KMS-11 (cell line): ENCODE measurements at regions not wholly inside any gene's neighbourhood (a gene's known extent, or its start where the extent isn't known, plus 50 kb on each side); places are given as distances from the start of the nearest gene placed in this dataset.
"Not testable (repeated sequence)": the region's sequence is repeated elsewhere in the genome, so short reads cannot be mapped to it uniquely, and the experiment has no call there.

ENCODE experiments used
- H2AFZ ChIP-seq: fragments of 200-600 bp; sonication (generic); 2 replicates; pipeline ENCODE4 v1.6.1; 2016; ENCODE audit warnings: antibody characterized with exemption, mixed run types, low read depth
- H3K27ac ChIP-seq: fragments of 200-600 bp; sonication (generic); 2 replicates; pipeline ENCODE4 v1.6.1; 2016; ENCODE audit warnings: mild to moderate bottlenecking, mixed run types
- H3K27me3 ChIP-seq: fragments of 200-600 bp; sonication (generic); 2 replicates; pipeline ENCODE4 v1.6.1; 2017; ENCODE audit warnings: mild to moderate bottlenecking, low read depth, mixed run types, moderate library complexity; ENCODE audit not compliant: insufficient read depth
- H3K36me3 ChIP-seq: fragments of 200-600 bp; sonication (generic); 2 replicates; pipeline ENCODE4 v1.6.1; 2017; ENCODE audit warnings: mild to moderate bottlenecking, mixed run types; ENCODE audit not compliant: insufficient read depth
- H3K4me1 ChIP-seq: fragments of 200-600 bp; sonication (generic); 2 replicates; pipeline ENCODE4 v1.6.1; 2016; ENCODE audit warnings: mild to moderate bottlenecking, low read depth, mixed run types; ENCODE audit not compliant: poor library complexity, severe bottlenecking
- H3K4me2 ChIP-seq: fragments of 200-600 bp; sonication (generic); 2 replicates; pipeline ENCODE4 v1.7.0; 2016; ENCODE audit warnings: mild to moderate bottlenecking, mixed run types
- H3K4me3 ChIP-seq: fragments of 200-600 bp; sonication (generic); IDR thresholded peaks from 2 replicates; pipeline ENCODE4 v1.6.1; 2017; ENCODE audit warnings: low read depth, low read length, mixed read lengths; ENCODE audit not compliant: insufficient read depth
- H3K79me2 ChIP-seq: fragments of 200-600 bp; sonication (generic); 2 replicates; pipeline ENCODE4 v1.6.1; 2016; ENCODE audit warnings: low read depth, mixed run types; ENCODE audit not compliant: insufficient read depth
- H3K9ac ChIP-seq: fragments of 200-600 bp; sonication (generic); 2 replicates; pipeline ENCODE4 v1.6.1; 2016; ENCODE audit warnings: mild to moderate bottlenecking, mixed run types
- H4K20me1 ChIP-seq: fragments of 200-600 bp; sonication (generic); 2 replicates; pipeline ENCODE4 v1.6.1; 2016; ENCODE audit warnings: mild to moderate bottlenecking, mixed run types; ENCODE audit not compliant: insufficient read depth
- TF ChIP-seq, protein P1 (sequence below): fragments of 200-600 bp; sonication (generic); conservative IDR thresholded peaks from 2 replicates; pipeline ENCODE4 v1.6.1; 2017; ENCODE audit warnings: low read depth, mild to moderate bottlenecking, antibody characterized with exemption, low read length, moderate library complexity, mixed read lengths

DNA sequence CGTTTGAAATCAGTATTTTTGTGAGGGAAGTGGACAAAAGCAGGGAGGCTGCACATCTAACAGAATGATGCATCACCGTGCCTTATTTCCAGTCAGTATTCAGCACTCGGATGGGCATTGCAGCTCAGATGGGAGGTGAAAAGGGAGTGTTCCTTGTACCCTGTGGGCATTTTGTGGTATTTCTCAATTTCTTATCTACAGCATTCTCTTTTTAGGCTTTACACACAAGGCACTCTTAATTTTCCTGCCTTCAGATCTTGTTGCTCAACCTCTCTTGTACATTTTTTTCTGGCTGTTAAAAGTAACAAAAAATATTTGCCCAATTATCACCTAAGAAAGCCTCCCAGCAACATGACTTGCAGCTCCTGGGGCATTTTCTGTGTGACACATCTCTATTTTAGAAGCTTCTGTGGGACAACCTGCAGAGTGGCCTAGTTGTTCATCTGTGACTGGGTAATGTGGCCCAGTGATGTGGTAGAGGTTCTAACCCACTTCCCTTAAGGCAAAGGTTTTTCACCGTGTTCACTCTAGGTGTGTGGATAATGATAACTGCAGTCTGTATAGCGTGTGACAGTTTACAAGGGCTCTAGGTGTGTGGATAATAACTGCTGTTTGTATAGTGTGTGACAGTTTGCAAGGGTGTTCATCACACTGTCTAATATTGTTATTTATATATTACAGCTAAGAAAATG is 257.2 kb downstream of the PTGER3 start:
- Histone ChIP-seq H4K20me1 (no peaks in the 10 kb centered on the region), H3K36me3 (no peaks in the 10 kb centered on the region), H3K27me3 (no peaks in the 10 kb centered on the region), H3K79me2 (no peaks in the 10 kb centered on the region), H3K4me3 (no peak overlapping the region), H3K27ac (no peak overlapping the region), H3K4me2 (no peak overlapping the region), H3K9ac (no peak overlapping the region), H3K4me1 (no peaks in the 10 kb centered on the region), H2AFZ (no peak overlapping the region)
- TF ChIP-seq, protein P1, sequence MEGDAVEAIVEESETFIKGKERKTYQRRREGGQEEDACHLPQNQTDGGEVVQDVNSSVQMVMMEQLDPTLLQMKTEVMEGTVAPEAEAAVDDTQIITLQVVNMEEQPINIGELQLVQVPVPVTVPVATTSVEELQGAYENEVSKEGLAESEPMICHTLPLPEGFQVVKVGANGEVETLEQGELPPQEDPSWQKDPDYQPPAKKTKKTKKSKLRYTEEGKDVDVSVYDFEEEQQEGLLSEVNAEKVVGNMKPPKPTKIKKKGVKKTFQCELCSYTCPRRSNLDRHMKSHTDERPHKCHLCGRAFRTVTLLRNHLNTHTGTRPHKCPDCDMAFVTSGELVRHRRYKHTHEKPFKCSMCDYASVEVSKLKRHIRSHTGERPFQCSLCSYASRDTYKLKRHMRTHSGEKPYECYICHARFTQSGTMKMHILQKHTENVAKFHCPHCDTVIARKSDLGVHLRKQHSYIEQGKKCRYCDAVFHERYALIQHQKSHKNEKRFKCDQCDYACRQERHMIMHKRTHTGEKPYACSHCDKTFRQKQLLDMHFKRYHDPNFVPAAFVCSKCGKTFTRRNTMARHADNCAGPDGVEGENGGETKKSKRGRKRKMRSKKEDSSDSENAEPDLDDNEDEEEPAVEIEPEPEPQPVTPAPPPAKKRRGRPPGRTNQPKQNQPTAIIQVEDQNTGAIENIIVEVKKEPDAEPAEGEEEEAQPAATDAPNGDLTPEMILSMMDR = no peak

DNA sequence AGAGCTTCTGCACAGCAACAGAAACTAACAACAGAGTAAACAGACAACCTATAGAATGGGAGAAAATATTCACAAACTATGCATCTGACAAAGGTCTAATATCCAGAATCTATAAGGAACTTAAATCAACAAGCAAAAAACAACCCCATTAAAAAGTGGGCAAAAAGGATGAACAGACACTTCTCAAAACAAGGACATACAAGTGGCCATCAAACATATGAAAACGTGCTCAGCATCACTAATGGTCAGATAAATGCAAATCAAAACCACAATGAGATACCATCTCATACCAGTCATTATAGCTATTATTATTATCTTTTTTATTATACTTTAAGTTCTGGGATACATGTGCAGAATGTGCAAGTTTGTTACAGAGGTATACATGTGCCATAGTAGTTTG is 252.6 kb downstream of the PTGER3 start:
- H3K4me3 ChIP-seq, H3K79me2 ChIP-seq, H3K27me3 ChIP-seq, H4K20me1 ChIP-seq, H3K9ac ChIP-seq, H3K4me2 ChIP-seq, H3K27ac ChIP-seq, H3K4me1 ChIP-seq, H2AFZ ChIP-seq, H3K36me3 ChIP-seq: not testable (repeated sequence)

DNA sequence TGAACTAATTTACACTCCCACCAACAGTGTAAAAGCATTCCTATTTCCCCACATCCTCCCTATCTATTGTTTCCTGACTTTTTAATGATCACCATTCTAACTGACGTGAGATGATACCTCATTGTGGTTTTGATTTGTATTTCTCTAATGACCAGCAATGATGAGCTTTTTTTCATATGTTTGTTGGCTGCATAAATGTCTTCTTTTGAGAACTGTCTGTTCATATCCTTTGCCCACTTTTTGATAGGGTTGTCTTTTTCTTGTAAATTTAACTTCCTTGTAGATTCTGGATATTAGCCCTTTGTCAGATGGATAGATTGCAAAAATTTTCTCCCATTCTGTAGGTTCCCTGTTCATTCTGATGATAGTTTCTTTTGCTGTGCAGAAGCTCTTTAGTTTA is 251.3 kb downstream of the PTGER3 start:
- H3K79me2 ChIP-seq, H3K4me3 ChIP-seq: not testable (repeated sequence)

DNA sequence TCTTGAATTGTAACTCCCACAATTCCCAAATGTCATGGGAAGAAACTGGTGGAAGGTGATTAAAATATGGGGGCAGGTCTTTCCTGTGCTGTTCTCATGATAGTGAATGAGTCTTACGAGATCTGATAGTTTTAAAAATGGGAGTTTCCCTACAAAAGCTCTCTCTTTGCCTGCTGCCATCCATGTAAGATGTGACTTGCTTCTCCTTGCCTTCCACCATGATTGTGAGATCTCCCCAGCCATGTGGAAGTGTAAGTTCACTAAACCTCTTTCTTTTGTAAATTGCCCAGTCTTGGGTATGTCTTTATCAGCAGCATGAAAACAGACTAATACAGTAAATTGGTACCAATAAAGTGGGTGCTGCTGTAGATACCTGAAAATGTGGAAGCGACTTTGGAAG is 245.0 kb downstream of the PTGER3 start:
- not testable (repeated sequence) for H2AFZ ChIP-seq, H3K9ac ChIP-seq, H3K4me1 ChIP-seq, H4K20me1 ChIP-seq, H3K27me3 ChIP-seq, H3K4me3 ChIP-seq, H3K79me2 ChIP-seq, H3K36me3 ChIP-seq, H3K4me2 ChIP-seq, H3K27ac ChIP-seq

More for the DNA sequence above, 251.3 kb downstream of the PTGER3 start:
- H3K4me1 ChIP-seq, H3K27ac ChIP-seq, H3K36me3 ChIP-seq, H2AFZ ChIP-seq, H3K4me2 ChIP-seq, H3K9ac ChIP-seq, H3K27me3 ChIP-seq, H4K20me1 ChIP-seq: not testable (repeated sequence)

DNA sequence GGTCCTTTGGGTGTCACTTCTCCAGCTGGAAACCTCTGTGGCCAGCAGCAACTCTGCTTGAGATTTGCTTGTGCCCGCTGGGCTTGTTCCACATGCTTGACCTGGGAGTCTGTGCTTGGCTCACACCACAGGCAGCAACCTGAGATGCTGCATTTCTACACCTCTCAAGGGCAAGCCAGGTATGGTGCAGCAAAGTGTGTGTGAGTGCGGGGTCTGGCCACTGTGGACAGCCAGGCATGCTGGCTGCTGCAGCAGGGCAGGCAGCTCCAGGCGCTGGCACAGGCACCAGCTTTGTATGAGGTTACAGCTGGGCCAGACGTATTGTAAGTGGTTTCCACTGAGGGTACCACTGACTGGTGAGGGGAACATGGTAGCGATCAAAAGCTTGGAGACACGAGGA is 242.0 kb downstream of the PTGER3 start:
- Histone ChIP-seq H3K79me2 (no peaks in the 10 kb centered on the region), H3K36me3 (no peaks in the 10 kb centered on the region), H3K4me2 (no peak overlapping the region), H3K9ac (no peak overlapping the region), H2AFZ (no peak overlapping the region), H3K27me3 (no peaks in the 10 kb centered on the region), H3K4me3 (no peak overlapping the region), H4K20me1 (no peaks in the 10 kb centered on the region), H3K4me1 (no peaks in the 10 kb centered on the region), H3K27ac (no peak overlapping the region)
- TF ChIP-seq, protein P1 = no peak

DNA sequence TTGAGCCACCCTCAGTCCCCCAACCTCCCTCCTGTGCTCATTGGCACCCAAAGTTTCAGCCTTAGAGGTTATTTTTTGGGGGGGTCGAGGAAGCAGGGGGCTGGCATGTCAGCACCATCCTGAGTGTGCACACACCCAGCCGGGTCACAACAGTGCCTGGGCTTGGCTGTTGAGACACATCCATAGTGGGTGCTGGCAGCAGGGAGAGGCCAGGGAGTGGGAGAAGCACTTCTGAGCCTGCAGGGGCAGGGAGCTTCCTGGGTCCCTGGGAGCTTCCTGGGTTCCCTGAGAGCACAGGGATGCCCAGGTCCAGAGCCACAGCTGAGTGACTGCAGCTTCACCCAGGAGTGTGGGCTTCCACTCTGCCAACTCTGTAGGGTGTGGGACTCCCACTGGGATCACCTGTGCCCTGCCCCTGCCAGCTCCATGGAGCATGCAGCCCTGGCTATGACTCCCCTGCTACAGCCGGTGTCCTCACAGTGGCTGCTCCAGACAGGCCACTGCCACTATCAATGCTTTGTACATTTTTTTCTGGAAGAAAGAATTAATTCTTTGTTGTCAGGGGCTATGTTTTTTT is 240.4 kb downstream of the PTGER3 start:
- H3K4me2 ChIP-seq = no peak overlapping the region
- H3K27me3 ChIP-seq = no peaks in the 10 kb centered on the region
- no peaks in the 10 kb centered on the region for H3K79me2 ChIP-seq
- no peaks in the 10 kb centered on the region for H4K20me1 ChIP-seq
- no peak overlapping the region for H3K4me3 ChIP-seq
- no peaks in the 10 kb centered on the region for H3K36me3 ChIP-seq
- H2AFZ ChIP-seq = no peak overlapping the region
- no peak overlapping the region for H3K27ac ChIP-seq
- H3K4me1 ChIP-seq = no peaks in the 10 kb centered on the region
- no peak overlapping the region for H3K9ac ChIP-seq
- TF ChIP-seq, protein P1 = no peak
